Stimulated activated CD8-positive, alpha-beta memory T cell treated with anti-CD3 and anti-CD28 coated beads, Interleukin-4, amount 100 ng/mL, for 48 hours (primary cell): ENCODE measurements at regions not wholly inside any gene's neighbourhood (a gene's known extent, or its start where the extent isn't known, plus 50 kb on each side); places are given as distances from the start of the nearest gene placed in this dataset.

Source experiments
- DNase-seq: peaks from one replicate; pipeline ENCODE4 v3.0.0-alpha.2; 2020

- no peak for DNase-seq
Measured at GRCh38 chr4:29521281-29521680, 1198.9 kb upstream of the PCDH7 start.

GRCh38 chr4:29536745-29537144 lies 1183.4 kb upstream of the PCDH7 start:
- no peak for DNase-seq

- DNase-seq: no peak
Measured at GRCh38 chr4:29538889-29539646, 1181.1 kb upstream of the PCDH7 start.

DNA sequence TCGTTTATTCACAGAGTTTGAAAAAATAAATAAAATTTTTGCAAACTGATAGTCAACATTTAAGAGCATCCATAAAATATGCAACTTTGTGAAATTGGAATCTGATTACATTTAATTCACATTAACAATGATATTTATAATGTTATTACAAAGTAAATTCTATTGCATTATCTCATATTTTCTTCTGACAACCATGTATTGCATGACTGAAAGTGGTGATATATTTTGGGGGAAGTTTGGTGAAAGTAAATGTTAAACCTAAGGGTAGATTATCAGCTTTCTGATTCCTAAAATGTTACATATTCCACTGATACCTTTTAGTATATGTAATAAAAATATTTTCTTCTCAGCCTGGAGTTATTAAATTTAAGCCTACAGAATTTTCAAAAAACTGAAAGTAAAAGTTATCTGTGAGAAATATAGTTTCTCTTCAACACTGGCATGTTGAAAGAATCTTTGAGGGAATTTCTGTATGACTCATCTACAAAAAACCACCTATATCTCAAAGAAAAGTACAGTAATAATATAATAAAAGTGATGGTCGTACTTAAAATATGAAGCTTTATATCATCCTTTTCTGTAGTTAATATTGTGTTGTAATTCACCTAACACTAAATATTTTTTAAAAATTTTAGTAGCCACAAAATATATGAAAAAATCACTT lies 1179.6 kb upstream of the PCDH7 start:
- no peak for DNase-seq

DNA sequence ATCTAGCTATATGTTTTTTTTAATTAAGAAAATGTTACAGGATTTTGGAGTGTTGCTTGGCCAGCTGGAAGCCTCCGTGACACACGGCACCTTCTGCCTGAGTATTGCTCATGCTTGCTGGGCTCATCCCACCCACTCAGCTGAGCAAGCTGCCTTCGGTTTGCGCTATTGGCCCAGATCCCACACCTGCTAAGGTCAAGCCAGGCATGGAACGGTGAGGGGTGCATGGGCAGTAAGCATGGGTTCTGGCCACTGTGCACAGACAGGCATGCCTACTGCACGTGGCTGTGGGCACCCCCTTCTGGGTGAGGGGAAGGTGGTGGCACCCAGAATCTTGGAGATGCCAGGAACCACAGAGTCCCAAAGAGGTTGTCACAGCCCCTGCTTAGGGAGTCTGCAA lies 1178.4 kb upstream of the PCDH7 start:
- DNase-seq: no peak

- DNase-seq: no peak
Measured at GRCh38 chr4:29549342-29549741, 1170.8 kb upstream of the PCDH7 start.

- no peak for DNase-seq
Measured at GRCh38 chr4:29551821-29552220, 1168.3 kb upstream of the PCDH7 start.

- no peak for DNase-seq
Measured at GRCh38 chr4:29553846-29554245, 1166.3 kb upstream of the PCDH7 start.

- no peak for DNase-seq
Measured at GRCh38 chr4:29558789-29559188, 1161.4 kb upstream of the PCDH7 start.

DNA sequence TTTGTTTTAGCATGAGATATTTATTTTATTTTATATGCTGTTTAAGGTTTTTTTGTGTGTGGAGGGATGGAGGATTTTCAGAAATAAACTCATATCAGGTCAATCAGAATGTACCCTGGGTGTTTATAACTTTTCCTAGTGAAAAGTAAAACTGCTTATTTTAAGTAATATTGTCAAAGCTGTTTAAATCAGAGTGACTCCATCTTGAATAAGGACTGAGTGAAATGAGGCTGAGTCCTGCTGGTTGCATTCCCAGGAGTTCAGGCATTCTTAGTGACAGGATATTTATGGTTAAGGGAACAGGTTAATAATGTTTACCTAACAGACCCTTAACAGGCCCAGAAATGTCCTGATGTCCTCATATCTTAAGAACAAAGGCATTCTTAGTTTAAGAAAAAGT lies 1160.9 kb upstream of the PCDH7 start:
- no peak for DNase-seq

DNA sequence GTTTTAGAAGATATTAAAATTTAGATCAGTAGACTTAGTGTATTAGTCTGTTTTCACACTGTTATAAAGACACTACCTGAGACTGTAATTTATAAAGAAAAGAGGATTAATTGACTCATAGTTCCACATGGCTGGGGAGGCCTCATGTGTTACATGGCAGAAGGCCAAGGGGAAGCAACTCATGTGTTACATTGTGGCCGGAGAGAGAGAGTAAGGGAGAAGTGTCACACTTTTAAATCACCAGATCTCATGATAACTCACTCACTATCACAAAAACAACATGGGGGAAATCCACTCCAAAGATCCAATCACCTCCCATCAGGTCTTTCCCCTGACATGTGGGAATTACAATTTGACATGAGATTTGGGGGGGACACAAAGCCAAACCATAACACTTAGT lies 1159.7 kb upstream of the PCDH7 start:
- no peak for DNase-seq

DNA sequence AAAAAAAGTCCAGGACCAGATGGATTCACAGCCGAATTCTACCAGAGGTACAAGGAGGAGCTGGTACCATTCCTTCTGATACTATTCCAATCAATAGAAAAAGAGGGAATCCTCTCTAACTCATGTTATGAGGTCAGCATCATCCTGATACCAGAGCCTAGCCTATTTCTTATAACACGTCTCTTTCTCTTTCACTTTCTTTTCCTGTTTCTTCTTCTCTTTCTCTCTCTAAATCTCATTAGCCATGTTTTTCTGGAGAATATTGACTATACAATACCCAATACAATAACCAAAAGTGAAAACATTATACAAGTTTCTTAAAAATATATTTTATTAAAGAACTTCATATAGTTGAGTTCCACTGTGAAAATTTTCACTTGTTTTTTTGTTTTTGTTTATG lies 1154.9 kb upstream of the PCDH7 start:
- DNase-seq: no peak

- no peak for DNase-seq
Measured at GRCh38 chr4:29566371-29566770, 1153.8 kb upstream of the PCDH7 start.

GRCh38 chr4:29571322-29571721 lies 1148.8 kb upstream of the PCDH7 start:
- no peak for DNase-seq

DNA sequence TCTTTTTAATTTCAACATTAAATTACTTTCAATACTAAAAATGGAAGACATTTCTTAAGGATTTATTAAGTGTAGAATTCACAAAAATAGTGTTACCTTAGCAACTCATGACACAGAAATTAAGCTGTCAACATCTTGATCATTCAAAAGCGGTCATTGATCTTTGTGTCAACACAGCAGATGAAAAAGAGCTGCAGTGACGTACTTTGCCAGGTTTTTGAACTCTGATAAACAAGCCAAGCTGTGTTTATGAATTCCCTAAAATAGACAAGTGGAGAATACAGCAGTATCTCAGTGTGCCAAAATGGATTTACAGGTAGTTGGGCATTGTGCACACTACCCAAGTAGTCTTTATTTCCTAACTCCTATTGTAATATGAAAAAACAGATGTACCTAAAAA lies 1141.8 kb upstream of the PCDH7 start:
- DNase-seq: no peak

GRCh38 chr4:29581457-29581856 lies 1138.7 kb upstream of the PCDH7 start:
- no peak for DNase-seq

DNA sequence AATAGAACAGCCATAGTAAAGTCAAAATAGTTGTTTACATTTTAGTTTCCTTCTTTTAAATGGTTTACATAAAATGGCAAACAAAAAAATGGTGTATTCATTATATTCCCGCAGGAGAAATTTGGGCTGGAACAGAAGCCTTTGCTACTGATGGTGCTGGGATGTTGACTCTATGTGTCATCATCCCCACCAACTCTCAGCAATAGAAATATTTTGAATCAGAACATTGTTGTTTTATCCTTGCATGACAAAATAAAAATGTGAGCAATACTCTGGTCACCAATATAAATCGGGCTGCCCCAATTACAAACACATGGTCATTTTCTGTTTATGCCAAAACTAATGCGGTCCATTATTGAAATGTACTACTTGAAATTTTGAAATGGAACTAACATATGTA lies 1131.6 kb upstream of the PCDH7 start:
- no peak for DNase-seq

- DNase-seq: no peak
Measured at GRCh38 chr4:29596228-29596627, 1123.9 kb upstream of the PCDH7 start.

GRCh38 chr4:29619168-29619567 lies 1101.0 kb upstream of the PCDH7 start:
- no peak for DNase-seq

GRCh38 chr4:29632199-29632598 lies 1088.0 kb upstream of the PCDH7 start:
- DNase-seq: no peak

DNA sequence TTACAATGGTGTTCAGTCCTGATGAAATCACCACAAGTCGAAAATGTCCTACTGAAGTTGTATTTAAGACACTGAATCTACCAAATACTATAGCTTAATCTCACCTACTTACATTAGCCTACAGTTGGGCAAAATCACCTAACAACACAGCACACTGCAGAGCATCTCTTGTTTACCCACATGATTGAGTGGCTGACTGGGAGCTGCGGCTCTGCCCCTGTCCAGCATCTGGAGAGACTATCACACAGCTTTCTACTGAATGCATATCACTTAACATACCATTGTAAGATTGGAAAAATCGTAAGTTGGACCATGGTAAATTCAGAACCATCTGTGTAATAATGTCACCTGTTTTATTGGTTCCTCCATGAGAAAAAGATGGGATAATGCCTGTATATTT lies 1083.2 kb upstream of the PCDH7 start:
- DNase-seq: no peak

DNA sequence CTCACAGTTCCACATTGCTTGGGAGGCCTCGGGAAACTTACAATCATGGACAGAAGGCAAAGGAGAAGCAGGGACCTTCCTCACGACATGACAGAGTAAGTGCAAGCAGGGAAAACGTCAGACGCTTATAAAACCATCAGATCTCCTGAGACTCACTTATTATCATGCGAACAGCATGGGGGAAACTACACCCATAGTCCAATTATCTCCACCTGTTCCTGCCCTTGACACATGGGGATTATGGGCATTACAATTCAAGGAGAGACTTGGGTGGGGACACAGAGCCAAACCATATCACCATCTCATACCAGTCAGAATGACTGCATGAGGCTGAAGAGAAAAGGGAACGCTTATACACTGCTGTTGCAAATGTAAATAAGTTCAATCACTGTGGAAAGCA lies 1066.9 kb upstream of the PCDH7 start:
- DNase-seq: no peak

- DNase-seq: no peak
Measured at GRCh38 chr4:29680644-29681043, 1039.5 kb upstream of the PCDH7 start.

- no peak for DNase-seq
Measured at GRCh38 chr4:29704059-29704458, 1016.1 kb upstream of the PCDH7 start.

DNA sequence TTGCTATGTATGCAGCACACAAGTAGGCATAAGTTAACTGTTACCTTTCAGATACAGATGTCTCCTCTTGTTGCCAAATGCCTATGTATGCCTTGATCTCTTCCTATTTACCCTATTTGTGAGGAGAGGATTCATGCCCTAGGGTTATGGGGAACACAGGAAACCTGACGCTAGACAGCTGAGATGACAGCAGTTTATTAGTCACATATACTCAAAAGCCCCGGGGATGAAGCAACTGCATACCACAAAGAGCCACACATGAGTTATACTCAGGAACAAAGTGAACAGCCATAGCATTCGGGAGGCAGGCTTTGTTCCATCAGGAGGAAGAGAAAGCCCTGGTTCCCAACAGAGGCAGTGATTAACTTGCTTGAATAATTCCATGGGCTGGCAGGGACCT lies 1011.7 kb upstream of the PCDH7 start:
- DNase-seq: no peak
